Vagina (tissue), 2 donors: ENCODE measurements at regions not wholly inside any gene's neighbourhood (a gene's known extent, or its start where the extent isn't known, plus 50 kb on each side); places are given as distances from the start of the nearest gene placed in this dataset.

Experiments
- CTCF ChIP-seq, 3 experiments: fragments of 450-650 bp in 2 of 3; fragments of 200-600 bp in 1 of 3; sonication (generic) in 1 of 3; IDR thresholded peaks; one replicate each; pipeline ENCODE4 v1.5.1; 2017 to 2019; ENCODE audit warnings: antibody characterized with exemption in 3 of 3, mild to moderate bottlenecking in 2 of 3, moderate library complexity in 2 of 3
- POLR2A ChIP-seq, 2 donors: fragments of 450-650 bp; IDR thresholded peaks; one replicate each; pipeline ENCODE4 v1.6.1; 2017; ENCODE audit warnings: antibody characterized with exemption in 2 of 2, mild to moderate bottlenecking in 2 of 2, moderate library complexity in 2 of 2

GRCh38 chr7:56493704-56494450, 377.7 kb upstream of the NUPR2 start:
- TF ChIP-seq POLR2A (IDR thresholded peaks at IDR 0.05): no peak
- no peak for TF ChIP-seq CTCF (IDR thresholded peaks at IDR 0.05)
